HEK293T (cell line): ENCODE measurements at regions not wholly inside any gene's neighbourhood (a gene's known extent, or its start where the extent isn't known, plus 50 kb on each side); places are given as distances from the start of the nearest gene placed in this dataset.

Experiments
- BHLHE40 ChIP-seq: fragments of 450-650 bp; IDR thresholded peaks from 2 replicates; pipeline ENCODE4 v1.6.1; 2016; ENCODE audit warnings: mild to moderate bottlenecking, moderate library complexity, borderline replicate concordance
- CTBP1 ChIP-seq: fragments of 450-650 bp; IDR thresholded peaks from 2 replicates; pipeline ENCODE4 v1.6.1; 2016; ENCODE audit warnings: borderline replicate concordance
- ELF4 ChIP-seq: fragments of 450-650 bp; IDR thresholded peaks from 2 replicates; pipeline ENCODE4 v1.6.1; 2017; ENCODE audit warnings: antibody characterized with exemption
- HDGF ChIP-seq: fragments of 450-650 bp; IDR thresholded peaks from 2 replicates; pipeline ENCODE4 v1.6.1; 2017; ENCODE audit warnings: antibody characterized with exemption, borderline replicate concordance
- LEF1 ChIP-seq: fragments of 450-650 bp; IDR thresholded peaks from 2 replicates; pipeline ENCODE4 v1.6.1; 2017; ENCODE audit warnings: mild to moderate bottlenecking, borderline replicate concordance
- PKNOX1 ChIP-seq: fragments of 450-650 bp; IDR thresholded peaks from 2 replicates; pipeline ENCODE4 v1.6.1; 2016
- SP1 ChIP-seq: fragments of 450-650 bp; IDR thresholded peaks from 2 replicates; pipeline ENCODE4 v1.6.1; 2017
- SUZ12 ChIP-seq: fragments of 450-650 bp; IDR thresholded peaks from 2 replicates; pipeline ENCODE4 v1.6.1; 2016; ENCODE audit warnings: mild to moderate bottlenecking
- TARDBP ChIP-seq: fragments of 450-650 bp; IDR thresholded peaks from 2 replicates; pipeline ENCODE4 v1.6.1; 2016
- ZNF384 ChIP-seq: fragments of 450-650 bp; IDR thresholded peaks from 2 replicates; pipeline ENCODE4 v1.6.1; 2016

GRCh38 chr12:90543374-90543773 lies 411.6 kb downstream of the CCER1 start:
- TF ChIP-seq TARDBP (no peak), CTBP1 (no peak), SUZ12 (no peak), ZNF384 (no peak), SP1 (no peak), LEF1 (no peak), ELF4 (no peak), BHLHE40 (no peak), HDGF (no peak), PKNOX1 (no peak)
